Panc1 (cell line): ENCODE measurements at regions not wholly inside any gene's neighbourhood (a gene's known extent, or its start where the extent isn't known, plus 50 kb on each side); places are given as distances from the start of the nearest gene placed in this dataset.

Source experiments
- POLR2AphosphoS5 ChIP-seq: IDR thresholded peaks from 2 replicates; pipeline ENCODE4 v1.6.1; 2012; ENCODE audit warnings: mild to moderate bottlenecking, low read depth, low read length, moderate library complexity
- SIN3A ChIP-seq: IDR thresholded peaks from 2 replicates; pipeline ENCODE4 v1.6.1; 2012; ENCODE audit warnings: low read depth, mild to moderate bottlenecking, low read length, moderate library complexity, borderline replicate concordance; ENCODE audit not compliant: insufficient read depth
- TCF7L2 ChIP-seq: IDR thresholded peaks from 2 replicates; pipeline ENCODE4 v1.6.1; 2011; ENCODE audit warnings: mild to moderate bottlenecking, low read depth, low read length, inconsistent platforms
- TF ChIP-seq, protein P1 (sequence below): fragments of 450-650 bp; IDR thresholded peaks from 2 replicates; pipeline ENCODE4 v1.5.1; 2017; ENCODE audit warnings: mild to moderate bottlenecking
- TF ChIP-seq, protein P2 (sequence below), 2 experiments: IDR thresholded peaks; 2 replicates each; pipeline ENCODE4 v1.6.1; 2011 to 2012; ENCODE audit warnings: low read depth in 2 of 2, control low read depth in 1 of 2, low read length in 1 of 2, mild to moderate bottlenecking in 1 of 2, moderate library complexity in 1 of 2; ENCODE audit not compliant: insufficient read depth in 1 of 2

DNA sequence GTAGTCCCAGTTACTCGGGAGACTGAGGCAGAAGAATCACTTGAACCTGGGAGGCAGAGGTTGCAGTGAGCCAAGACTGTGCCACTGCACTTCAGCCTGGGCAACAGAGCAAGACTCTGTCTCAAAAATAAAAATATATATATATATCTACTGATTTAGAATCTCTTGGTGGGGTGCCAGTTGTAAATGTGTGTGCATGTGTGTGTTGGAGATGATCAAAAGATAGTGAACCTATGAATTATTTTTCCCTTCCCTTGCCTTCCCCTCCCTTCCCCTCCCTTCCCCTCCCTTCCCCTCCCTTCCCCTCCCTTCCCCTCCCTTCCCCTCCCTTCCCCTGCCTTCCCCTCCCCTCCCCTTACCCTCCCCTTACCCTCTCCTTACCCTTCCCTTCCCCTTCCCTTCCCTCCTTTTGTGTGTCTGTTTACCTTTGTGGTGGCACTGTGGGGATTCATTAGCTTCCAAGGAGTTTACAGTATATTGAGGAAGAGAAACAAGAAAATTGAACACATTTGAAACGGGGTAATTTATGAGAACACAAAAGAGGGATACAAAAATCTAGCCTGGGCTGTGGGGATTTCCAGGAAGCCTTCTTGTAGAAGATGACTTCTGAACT, 281.5 kb upstream of the DPPA4 start:
- TF ChIP-seq, protein P1, sequence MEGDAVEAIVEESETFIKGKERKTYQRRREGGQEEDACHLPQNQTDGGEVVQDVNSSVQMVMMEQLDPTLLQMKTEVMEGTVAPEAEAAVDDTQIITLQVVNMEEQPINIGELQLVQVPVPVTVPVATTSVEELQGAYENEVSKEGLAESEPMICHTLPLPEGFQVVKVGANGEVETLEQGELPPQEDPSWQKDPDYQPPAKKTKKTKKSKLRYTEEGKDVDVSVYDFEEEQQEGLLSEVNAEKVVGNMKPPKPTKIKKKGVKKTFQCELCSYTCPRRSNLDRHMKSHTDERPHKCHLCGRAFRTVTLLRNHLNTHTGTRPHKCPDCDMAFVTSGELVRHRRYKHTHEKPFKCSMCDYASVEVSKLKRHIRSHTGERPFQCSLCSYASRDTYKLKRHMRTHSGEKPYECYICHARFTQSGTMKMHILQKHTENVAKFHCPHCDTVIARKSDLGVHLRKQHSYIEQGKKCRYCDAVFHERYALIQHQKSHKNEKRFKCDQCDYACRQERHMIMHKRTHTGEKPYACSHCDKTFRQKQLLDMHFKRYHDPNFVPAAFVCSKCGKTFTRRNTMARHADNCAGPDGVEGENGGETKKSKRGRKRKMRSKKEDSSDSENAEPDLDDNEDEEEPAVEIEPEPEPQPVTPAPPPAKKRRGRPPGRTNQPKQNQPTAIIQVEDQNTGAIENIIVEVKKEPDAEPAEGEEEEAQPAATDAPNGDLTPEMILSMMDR: no peak
- TF ChIP-seq SIN3A: no peak
- TF ChIP-seq, protein P2, sequence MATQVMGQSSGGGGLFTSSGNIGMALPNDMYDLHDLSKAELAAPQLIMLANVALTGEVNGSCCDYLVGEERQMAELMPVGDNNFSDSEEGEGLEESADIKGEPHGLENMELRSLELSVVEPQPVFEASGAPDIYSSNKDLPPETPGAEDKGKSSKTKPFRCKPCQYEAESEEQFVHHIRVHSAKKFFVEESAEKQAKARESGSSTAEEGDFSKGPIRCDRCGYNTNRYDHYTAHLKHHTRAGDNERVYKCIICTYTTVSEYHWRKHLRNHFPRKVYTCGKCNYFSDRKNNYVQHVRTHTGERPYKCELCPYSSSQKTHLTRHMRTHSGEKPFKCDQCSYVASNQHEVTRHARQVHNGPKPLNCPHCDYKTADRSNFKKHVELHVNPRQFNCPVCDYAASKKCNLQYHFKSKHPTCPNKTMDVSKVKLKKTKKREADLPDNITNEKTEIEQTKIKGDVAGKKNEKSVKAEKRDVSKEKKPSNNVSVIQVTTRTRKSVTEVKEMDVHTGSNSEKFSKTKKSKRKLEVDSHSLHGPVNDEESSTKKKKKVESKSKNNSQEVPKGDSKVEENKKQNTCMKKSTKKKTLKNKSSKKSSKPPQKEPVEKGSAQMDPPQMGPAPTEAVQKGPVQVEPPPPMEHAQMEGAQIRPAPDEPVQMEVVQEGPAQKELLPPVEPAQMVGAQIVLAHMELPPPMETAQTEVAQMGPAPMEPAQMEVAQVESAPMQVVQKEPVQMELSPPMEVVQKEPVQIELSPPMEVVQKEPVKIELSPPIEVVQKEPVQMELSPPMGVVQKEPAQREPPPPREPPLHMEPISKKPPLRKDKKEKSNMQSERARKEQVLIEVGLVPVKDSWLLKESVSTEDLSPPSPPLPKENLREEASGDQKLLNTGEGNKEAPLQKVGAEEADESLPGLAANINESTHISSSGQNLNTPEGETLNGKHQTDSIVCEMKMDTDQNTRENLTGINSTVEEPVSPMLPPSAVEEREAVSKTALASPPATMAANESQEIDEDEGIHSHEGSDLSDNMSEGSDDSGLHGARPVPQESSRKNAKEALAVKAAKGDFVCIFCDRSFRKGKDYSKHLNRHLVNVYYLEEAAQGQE (IDR thresholded peaks at IDR 0.05; ENCODE audit: insufficient read depth in 1 of 2, low read depth in 2 of 2, low read length in 1 of 2): no peak
- no peak for TF ChIP-seq POLR2AphosphoS5
- TF ChIP-seq TCF7L2: no peak
